DND-41 (cell line): ENCODE measurements at regions not wholly inside any gene's neighbourhood (a gene's known extent, or its start where the extent isn't known, plus 50 kb on each side); places are given as distances from the start of the nearest gene placed in this dataset.

ENCODE experiments used
- CTCF ChIP-seq: IDR thresholded peaks from 2 replicates; pipeline ENCODE4 v1.5.1; 2012; ENCODE audit warnings: borderline replicate concordance, low read length, moderate library complexity, mild to moderate bottlenecking; ENCODE audit not compliant: poor library complexity, severe bottlenecking; ENCODE audit errors: extremely low read depth
- EZH2 ChIP-seq: IDR thresholded peaks from 3 replicates; pipeline ENCODE4 v1.6.1; 2012; ENCODE audit warnings: borderline replicate concordance, low read depth, mild to moderate bottlenecking, moderate library complexity, low read length, inconsistent platforms; ENCODE audit not compliant: severe bottlenecking

DNA sequence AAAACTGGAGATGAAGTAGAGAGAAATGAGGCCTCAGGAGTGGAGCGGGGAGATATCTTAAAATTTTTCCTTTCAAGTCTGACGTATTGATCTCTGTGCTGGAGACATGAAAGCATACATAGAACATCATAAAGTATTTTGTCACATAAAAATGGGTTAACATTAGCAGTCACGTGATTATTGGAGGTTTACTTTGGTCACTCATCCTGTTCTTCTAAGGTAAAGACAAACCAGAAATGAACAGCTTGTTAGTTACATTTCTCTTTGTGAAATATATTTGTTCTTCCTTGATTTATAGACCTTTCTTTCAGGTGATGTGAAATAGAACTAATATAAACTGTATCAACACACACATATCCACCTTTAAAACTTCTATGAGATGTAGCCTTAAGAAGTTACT is 324.1 kb downstream of the SQOR start:
- TF ChIP-seq CTCF (no peak), EZH2 (no peak)
